HG02678 (cell line): ENCODE measurements at regions not wholly inside any gene's neighbourhood (a gene's known extent, or its start where the extent isn't known, plus 50 kb on each side); places are given as distances from the start of the nearest gene placed in this dataset.

Experiments
- ATAC-seq: cut with Tn5 transposase; IDR thresholded peaks from one replicate; pipeline ENCODE4 v1.9.1; 2021; ENCODE audit warnings: mild to moderate bottlenecking, moderate library complexity; ENCODE audit not compliant: unreplicated experiment

DNA sequence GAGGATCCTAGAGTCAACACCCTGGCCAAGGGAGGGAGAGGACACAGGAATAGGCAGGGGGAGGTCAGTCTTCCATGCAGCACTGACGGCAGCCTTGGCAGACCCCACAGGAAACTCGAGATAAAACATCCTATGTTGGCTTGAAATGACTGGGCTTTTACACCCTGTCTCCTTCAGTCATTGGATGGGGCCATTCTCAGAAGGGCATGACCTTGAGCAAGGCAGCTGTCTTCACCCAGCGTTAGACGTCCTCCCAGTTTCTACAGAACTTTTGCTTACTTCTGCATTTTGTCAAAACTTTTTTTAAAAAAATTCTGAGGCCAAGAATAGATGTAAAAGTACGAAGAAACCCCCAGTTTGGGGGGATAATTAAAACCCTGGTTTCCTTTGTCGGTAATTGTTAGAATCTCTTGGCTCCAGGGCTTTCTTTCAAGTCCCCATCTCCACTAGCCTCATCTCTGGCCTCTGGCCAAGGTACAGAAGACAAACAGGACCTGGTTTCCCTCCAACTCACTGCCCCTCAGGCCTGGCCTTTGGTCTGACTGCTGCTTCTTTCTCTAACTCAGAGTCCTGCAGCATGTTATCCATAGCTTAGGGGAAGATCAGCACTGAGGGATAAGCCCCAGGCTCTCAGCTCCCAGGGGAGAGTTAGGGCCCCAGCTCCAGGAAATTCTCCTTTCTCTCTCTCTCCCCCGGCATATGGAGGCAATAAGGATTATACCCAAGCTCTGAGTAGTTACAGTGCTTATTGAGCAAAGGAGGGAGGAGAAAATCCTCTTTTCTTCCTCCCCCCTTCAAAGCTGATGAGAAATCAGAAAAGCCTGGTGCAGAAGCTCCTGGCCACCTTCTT lies 51.6 kb upstream of the KCND3 start:
- peak; percentile 74 for ATAC-seq

DNA sequence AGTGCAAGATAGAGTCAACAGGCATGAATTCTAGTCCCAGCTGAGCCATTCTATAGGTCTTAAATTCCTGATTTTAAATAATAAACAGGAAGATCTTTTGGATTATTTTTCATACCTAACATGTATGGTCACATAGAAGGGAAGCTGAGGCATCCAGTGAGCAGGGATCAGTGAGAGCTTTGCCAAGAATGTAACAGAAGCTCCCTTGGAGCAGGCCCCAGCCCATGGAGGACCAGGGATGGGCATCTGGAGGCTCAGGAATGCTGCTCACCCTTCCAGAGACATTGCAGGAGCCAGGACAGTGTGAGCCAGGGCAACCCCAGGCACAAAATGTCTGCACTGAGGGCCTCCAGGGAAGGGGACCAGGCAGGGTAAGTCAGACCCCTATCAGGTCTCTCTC lies 54.4 kb upstream of the KCND3 start:
- no peak for ATAC-seq

DNA sequence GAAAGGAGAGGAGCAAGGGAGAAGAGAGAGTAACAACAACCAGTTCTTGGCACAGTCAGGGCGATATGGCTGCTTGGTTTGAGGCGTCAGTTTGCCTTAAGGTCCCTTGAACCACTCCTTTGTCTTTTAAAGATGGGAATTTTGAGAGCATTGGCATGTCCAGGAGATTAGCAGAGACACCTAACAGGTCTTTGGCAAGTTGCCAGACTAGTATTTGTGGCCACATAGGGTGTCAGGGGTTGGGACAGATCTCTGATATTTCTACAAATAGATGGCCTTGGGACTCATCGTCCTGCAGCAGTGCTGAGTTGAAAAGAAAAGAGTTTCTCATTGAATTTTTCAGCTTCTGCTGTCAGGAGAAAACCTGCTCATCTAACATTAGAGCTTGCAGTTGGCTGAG lies 55.3 kb upstream of the KCND3 start:
- no peak for ATAC-seq

DNA sequence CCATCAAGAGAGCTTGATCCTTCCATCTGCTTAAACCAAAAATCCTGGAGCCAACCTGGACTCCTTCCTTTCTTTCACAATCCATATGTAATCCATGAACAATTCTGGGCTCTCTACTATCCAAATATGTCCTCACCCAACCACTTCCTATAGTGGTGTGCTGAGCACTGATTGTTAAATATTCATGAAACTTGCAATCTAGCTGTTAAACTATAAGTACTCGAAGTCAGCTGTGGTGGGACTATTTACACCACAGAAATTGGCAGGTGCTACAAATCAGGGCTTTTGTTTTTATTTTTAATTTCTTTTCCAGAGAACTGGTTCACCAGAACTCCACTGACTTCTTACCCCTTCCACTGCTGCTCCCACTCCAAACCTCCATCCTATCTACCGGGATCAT lies 57.2 kb upstream of the KCND3 start:
- peak; percentile 52 for ATAC-seq

DNA sequence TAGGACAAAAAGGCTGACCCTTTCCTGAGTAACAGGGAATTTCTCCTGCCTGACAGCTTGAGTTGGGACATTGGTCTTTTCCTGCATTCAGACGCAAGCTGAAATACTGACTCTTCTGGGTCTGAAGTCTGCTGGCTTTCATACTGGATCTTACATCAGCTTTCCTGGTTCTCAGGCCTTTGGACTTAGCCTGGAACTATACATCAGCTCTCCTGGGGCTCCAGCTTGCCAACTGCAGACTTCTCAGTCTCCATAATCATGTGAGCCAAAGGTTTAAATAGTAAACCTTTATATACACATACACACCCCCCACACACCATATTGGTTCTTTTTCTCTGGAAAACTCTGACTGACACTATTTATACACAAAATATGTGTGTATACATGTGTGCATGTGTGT lies 59.0 kb upstream of the KCND3 start:
- no peak for ATAC-seq

DNA sequence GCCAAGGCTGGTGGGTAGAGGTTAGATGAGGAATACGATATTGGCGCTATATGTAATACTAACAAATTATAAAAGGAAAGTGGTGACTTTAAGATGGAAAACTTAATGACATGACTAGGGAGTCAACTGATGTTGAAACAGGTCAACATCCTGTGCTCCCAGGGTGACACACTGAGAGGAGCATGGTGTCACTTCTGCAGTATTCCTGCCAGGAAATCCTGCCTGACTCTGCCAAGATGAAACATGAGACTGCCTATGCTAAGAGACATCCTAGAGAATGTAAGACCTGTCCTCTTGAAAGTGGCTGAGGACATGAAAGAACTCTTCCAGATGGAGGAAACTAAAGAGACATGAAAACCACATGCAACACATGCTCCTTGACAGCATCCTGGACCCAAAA lies 65.0 kb upstream of the KCND3 start:
- ATAC-seq = no peak

DNA sequence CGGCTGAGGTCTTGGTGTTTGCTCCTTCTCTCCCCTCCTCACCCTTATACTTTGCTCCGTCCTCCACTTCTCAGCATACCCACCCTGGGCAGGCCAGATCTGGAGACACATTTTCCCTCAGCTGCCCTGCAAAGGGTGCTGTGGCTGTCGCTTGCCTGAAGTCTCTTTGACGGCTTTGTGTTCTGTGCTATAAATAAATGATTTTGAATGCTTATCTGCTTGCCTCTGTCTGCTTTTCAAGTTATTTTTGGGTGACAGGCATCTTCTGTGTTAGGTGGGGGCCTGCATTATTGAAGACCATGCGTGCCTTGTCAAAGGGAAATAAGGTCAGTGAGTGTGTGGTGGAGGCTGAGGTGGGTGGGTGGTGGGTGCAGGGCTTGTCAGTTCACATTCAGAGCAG lies 66.9 kb upstream of the KCND3 start:
- no peak for ATAC-seq

DNA sequence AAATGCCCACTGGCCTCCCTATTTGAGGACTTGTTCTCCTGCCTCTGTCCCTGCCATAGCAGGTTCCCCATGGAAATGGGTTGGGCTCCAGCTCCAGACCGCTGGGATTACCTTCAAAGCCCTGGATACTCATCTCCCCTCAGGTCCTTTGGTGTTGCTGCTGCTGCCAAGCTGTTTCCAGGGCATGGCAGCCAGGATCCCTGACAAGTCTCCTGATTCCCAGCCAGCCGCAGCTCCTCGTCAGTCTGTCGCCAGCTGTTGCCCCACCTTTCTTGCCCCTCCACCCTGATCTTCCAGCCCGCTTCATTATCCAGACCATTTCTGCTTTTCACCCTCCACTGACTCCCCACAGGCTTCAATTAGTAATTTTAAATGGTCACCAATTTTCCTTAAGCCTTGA lies 68.3 kb upstream of the KCND3 start:
- no peak for ATAC-seq

DNA sequence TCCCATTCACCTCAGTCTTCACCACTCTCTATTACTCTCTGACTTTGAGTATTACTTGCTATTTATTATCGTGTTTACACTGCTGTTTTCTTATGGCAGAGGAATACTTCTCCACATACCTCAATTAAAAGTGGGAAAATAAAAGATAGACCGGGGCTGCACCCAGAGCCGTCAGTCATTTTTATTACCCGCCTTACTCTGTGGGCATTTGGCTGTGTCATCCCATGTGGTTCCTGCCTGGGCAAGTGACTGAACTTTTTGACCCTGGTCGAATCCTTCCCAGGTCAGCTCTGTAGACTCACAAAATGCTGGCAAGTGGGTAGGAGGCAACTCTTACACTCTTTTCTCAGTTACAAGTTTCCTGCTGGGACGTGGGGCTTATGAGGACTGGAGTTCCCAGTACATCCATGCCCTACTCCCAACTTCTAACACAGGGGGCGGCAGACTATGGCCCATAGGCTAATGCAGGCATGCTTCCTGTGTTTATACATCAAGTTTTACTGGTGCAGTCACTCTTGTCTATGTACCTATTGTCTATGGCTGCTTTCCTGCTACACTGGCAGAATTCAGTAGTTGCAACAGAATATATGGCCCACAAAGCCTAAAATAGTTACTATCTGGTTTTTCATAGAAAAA lies 69.5 kb upstream of the KCND3 start:
- no peak for ATAC-seq

DNA sequence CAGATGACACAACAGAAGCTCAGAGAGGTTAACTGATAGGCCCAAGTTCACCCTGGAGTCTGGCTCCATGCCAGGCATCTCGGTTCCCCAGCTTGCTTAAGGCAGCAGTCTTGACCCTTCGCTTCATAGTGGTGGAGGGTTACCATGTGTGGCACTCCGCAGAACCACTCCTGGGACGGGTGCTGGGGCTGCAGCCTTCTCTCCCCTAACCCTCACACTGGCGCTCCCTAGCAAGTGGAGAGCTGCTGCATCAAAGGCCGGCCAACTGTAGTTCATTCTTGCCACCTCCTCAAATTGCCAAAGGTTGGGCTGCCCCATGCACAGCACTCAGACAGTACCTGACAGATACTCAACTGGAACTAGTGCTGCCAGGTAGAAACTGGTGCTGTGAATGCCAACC lies 70.2 kb upstream of the KCND3 start:
- no peak for ATAC-seq

DNA sequence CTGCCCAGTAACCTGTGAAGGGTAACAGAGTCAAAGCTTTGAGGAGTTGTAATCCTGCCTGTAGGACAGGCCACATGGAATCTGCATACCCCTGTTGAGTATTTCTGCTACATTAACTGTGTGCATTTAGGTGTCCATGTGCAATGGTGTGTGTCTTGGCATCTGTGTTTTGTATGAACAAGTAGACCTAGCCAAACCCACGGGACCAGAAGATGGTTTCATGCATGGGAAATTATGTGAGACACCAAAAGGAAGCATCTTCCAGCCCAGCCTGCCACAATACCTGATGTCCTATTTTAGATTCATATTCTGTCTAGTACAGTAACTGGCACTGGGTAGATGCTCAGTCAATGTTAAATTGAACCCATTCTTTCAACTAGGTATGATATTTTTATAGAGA lies 70.8 kb upstream of the KCND3 start:
- no peak for ATAC-seq

DNA sequence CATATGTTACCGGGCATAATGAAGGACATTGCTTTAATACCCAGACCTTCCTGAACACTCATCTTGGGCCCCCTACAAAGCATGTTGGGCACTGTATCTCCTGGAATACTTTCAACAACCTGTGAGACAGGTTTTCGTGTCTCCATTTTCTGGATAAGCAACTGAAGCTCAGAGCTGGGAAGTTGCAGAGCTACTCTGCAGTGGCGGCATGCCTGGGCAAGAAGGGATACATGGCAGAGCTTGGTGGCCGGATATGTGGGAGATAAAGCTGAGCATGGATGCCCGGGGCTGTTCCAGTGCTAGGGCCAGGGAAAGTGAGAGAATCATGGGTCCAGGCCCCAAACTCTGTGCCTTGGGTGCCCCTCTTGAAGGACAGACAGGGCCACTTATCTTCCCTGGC lies 71.6 kb upstream of the KCND3 start:
- ATAC-seq = no peak

DNA sequence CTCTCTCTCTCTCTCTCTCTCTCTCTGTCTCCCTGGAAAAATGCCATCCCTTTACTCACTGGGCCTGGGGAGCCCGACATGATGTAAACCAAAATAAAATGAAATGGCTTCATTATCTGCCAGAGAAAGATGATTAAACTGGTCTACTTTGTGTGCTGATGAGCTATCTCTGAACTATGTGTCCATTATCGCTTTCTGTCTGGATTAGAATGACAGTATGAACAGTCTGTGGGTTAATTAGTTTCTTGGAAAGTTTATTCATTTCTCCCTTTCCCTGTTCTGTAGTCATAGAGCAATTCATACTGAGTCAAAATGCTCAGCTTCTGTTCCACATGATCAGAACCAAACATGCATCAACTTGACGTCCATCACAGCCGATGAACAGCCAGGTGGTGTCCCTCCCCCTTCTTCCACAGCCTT lies 72.4 kb upstream of the KCND3 start:
- no peak for ATAC-seq

DNA sequence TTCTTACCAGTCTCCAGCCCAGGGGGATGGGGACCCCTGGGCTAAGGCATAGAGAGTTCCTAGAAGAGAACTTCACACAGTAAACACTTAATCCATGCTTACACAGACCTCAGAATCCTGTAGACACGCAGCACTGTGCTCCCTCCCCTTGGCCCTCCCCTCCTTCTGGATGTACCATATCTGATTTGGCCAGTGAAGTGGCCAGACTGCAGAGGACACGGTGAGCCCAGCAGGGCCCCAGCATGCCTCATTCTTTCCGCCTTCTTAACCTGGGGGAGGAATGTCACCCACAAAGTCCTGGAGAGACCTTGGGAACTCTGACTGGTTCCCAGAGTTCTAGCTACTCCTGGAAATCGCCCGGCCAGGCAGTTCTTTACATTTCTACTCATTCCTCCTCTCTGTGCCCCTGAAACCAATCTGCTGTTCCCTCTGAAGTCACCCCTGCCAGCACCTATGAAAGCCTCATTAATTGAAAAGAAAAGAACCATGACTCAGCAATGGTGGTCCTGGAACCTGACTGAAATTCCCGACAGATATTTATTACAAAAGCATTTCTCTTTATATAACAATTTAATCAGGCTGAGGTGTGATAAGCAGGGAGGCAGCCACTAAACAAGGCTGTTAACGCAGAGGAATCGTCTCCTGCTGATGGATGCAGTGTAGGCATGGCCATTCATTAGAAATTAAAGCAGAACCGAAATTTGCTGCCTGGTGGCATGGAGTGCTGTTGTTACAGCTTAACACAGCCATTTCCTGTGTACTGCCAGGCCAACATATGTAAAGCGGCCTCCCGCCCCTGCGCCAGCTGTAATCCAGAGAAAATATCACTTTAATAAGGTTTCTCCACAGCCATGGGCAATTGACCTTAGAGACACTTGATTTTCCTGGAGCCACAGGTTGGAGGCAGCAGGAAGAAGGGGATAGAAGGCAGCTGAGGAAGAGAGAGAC lies 74.6 kb upstream of the KCND3 start:
- ATAC-seq = peak; percentile 82

DNA sequence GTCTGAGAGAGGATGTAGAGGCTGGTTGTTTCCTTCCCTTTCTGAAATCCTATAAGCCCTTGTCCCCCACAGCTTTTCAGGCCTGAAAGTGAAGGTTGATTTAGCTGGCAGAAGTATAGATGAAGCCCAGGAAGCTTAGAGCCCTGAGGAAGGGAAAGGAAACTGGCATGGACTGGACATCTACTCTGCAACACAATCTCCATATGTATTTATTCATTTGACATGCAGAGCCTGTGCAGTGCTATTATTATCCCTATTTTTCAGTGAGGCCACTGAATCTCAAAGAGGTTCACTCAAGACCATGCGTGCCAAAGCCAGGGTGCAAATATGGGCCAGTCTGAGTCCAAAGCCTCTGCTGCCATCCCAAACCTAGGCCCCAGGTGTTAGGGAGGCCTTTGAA lies 78.5 kb upstream of the KCND3 start:
- no peak for ATAC-seq

DNA sequence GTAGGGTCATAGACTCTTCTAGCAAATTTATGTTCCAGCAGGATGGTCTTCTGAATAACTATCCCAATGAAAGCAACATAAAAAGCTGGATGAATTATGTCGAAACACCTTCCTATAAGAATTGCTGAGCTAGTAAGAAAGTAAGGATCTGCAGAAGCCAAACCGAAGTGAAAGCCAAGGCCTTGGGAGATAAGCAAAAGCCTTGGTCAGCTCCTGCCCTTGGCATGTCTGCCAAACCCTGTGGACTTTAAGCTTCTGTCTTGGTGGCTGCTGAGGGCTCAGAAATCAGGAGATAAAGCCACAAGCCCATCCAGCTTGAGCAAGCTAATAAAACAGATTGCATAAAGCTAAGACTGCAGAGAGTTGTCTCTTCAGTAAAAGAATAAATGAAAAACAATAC lies 81.2 kb upstream of the KCND3 start:
- ATAC-seq = no peak

DNA sequence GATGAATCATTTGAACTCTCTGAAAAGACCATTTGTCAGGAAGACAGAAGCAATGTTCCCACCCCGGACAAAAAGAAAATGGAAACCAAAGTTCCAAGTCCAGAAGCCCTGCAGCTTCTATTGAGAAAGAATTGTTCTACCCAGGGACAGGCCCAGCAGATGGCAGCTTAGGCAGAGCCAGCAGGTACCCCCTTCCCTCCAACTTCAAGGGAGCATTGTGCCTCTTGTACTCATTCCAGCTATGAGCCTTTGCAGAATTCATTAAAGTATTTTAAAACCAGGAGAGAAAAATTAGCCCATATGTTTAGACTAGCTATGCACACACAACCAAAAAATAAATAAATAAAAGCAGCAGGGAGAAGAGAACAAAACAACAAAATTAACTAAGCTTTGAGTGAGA lies 85.2 kb upstream of the KCND3 start:
- ATAC-seq = no peak

DNA sequence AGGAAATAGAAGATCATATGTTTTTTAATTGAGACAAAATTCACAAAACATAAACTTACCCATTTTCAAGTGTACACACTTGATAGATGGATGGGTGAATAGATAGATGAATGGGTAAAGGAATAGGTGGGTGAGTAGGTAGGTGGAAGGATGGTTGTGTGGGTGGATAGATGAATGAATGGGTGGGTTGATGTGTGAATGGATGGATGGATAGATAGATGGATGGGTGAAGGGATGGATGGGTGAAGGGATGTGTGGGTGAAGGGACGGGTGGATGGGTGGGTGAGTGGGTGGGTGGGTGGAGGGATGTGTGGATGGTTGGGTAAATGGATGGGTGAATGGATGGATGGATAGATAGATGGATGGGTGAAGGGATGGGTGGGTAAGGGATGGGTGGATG lies 86.1 kb upstream of the KCND3 start:
- no peak for ATAC-seq

DNA sequence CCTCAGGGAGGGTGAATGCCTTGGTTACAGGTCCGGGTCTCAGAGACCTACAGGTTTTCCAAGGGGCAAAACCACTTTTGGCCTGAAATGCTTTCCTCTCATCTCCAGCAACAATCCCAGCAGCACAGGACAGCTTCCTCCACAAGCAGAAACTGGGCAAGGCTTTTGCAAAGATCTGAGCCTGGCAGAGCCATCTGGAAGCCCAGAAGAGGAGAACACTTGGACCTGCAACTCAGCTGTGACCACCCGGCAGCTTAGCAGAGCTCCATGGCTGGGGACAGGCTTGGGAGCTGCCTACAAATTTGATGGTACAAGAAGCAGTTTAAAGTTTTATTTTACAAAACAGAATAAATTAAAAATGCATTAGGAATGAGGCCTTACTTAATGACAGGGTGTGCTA lies 90.0 kb upstream of the KCND3 start:
- no peak for ATAC-seq

DNA sequence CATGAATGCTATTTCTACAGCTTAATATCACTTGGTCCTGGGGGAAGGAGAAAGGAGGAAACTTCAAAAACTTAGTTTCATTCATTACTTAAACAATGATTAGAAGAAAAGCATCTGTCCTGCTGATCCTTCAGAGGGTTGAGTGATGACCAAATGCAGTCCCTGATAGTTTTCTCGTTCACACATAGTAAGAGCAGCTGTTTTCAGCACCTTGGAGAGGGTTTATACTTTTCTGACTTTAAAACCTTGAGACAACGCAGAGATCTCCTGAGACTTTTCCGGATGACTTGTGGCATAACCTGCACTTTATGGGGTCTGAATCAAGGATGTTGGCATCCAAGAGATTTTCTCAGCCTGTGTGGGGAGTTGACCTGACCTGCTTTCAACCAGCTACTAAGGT lies 94.0 kb upstream of the KCND3 start:
- no peak for ATAC-seq

DNA sequence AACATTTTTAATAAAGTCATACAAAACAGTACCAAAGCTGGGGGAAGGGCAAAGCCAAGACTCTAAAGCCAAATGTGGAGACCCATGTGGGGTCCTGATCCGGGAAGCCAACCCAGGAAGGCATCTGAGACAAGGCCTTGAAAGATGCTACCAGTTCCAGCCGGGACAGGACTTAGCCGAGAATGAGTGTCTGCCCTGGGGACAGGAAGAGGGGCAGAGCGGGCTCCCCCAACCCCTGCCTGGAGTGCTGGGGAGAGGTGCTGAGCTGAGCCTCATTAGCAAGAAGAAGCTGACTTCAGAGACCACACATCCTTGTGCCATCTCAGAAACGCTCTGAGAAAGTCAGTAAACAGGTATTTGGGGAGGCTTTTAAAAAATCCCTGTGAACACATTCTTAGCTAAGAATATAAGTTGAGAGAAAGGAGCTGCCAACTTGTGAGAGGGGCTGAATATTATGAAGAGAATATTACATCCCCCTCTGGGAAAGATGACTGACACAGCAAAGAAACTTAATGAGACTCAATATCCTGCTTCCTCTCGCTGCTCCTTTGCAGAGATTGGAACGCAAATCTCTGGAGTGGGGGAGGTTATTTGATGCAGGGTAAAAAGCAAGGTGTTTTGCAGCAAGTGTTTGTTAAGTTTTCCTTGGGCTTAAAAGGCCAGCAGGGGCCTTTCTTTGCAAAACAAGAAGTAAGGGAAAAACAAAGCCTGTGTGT lies 103.3 kb upstream of the KCND3 start:
- ATAC-seq = no peak
